ENCODE measurements at regions not wholly inside any gene's neighbourhood (a gene's known extent, or its start where the extent isn't known, plus 50 kb on each side); places are given as distances from the start of the nearest gene placed in this dataset.

DNA sequence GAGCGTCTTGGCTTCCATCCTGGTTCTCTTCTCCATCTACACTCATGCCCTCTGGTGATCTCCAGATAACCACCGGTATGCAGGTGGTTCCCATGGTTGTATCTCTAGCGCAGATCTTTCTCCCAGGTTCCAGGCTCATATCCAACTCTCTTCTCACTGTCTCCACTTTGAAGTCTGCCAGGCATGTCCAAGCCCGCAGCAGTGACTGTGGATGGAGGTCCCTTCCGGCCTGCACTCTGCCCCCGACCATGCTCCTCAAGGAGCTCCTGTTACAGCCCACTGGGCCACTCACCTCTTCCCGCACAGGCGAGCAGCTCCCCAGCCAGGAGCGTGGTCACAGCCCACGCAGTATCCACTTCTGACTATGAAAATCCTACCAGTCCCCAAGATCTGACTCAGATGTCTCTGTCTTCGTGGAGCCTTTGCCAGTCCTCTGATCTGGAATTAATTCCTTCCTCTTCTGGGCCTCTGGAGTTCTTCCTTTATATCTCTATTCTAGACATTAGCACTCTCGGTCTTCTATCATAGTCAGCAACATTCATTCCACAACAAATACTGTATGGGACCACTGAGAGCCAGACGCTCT lies 100.2 kb downstream of the TEX26 start:
- Histone ChIP-seq H3K9me3 (ENCODE audit: low read length) (no peaks in the 10 kb centered on the region), H3K4me1 (ENCODE audit: insufficient read depth, low read length, poor library complexity, severe bottlenecking) (no peaks in the 10 kb centered on the region), H3K27ac (ENCODE audit: low read depth, low read length, poor library complexity, severe bottlenecking) (no peak overlapping the region), H3K79me2 (ENCODE audit: insufficient read depth, low read depth, low read length) (no peaks in the 10 kb centered on the region), H3K9me2 (ENCODE audit: insufficient read depth, low read length) (no peaks in the 10 kb centered on the region), H2AFZ (ENCODE audit: low read length) (no peak overlapping the region), H3K4me3 (ENCODE audit: low read depth, low read length, poor library complexity, severe bottlenecking) (no peak overlapping the region), H4K20me1 (ENCODE audit: insufficient read depth, low read length) (no peaks in the 10 kb centered on the region), H3K4me2 (ENCODE audit: low read length) (no peak overlapping the region), H3K36me3 (ENCODE audit: insufficient read depth, low read length) (no peaks in the 10 kb centered on the region)
- ChIA-PET CTCF (ENCODE audit: unreplicated experiment) (no interaction called here), POLR2A (no interaction called here)
- intact Hi-C loops (cut with micrococcal nuclease; ENCODE audit: unreplicated experiment): no loop called here
- BruUV-seq (replicated peaks): no TSS peak
- TF ChIP-seq EZH2phosphoT487 (IDR thresholded peaks at IDR 0.05; ENCODE audit: borderline replicate concordance, low read depth, low read length): no peak
- TF ChIP-seq, protein P1, sequence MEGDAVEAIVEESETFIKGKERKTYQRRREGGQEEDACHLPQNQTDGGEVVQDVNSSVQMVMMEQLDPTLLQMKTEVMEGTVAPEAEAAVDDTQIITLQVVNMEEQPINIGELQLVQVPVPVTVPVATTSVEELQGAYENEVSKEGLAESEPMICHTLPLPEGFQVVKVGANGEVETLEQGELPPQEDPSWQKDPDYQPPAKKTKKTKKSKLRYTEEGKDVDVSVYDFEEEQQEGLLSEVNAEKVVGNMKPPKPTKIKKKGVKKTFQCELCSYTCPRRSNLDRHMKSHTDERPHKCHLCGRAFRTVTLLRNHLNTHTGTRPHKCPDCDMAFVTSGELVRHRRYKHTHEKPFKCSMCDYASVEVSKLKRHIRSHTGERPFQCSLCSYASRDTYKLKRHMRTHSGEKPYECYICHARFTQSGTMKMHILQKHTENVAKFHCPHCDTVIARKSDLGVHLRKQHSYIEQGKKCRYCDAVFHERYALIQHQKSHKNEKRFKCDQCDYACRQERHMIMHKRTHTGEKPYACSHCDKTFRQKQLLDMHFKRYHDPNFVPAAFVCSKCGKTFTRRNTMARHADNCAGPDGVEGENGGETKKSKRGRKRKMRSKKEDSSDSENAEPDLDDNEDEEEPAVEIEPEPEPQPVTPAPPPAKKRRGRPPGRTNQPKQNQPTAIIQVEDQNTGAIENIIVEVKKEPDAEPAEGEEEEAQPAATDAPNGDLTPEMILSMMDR (conservative IDR thresholded peaks at IDR 0.05; ENCODE audit: low read length): no peak
- no peak for DNase-seq (ENCODE audit: low spot score)

DNA sequence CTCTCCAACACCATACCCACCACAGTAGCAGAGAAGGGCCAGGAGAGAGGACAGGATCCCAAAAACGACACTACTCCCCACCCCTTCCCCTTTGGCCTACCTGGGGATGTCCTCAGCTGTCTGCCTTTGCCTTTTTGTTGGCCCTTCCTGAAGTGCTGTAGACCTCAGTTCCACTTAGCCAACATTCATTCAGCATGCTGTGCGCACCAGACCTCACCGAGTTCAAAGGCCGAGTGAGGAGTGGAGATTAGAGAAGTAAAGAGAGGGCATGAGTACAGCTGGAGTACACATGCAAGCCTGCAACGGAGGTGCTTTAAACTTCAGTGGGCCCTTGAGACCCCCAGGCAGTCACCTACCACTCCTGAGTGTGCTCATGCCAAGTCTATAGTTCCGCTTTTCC lies 99.0 kb downstream of the TEX26 start:
- intact Hi-C loops (cut with micrococcal nuclease; ENCODE audit: unreplicated experiment): no loop called here
- Histone ChIP-seq H3K9me2 (ENCODE audit: insufficient read depth, low read length) (no peaks in the 10 kb centered on the region), H3K4me3 (ENCODE audit: low read depth, low read length, poor library complexity, severe bottlenecking) (no peak overlapping the region), H3K36me3 (ENCODE audit: insufficient read depth, low read length) (no peaks in the 10 kb centered on the region), H3K4me1 (ENCODE audit: insufficient read depth, low read length, poor library complexity, severe bottlenecking) (no peaks in the 10 kb centered on the region), H3K27ac (ENCODE audit: low read depth, low read length, poor library complexity, severe bottlenecking) (no peak overlapping the region), H2AFZ (ENCODE audit: low read length) (no peak overlapping the region), H4K20me1 (ENCODE audit: insufficient read depth, low read length) (no peaks in the 10 kb centered on the region), H3K4me2 (ENCODE audit: low read length) (no peak overlapping the region), H3K9me3 (ENCODE audit: low read length) (no peaks in the 10 kb centered on the region), H3K79me2 (ENCODE audit: insufficient read depth, low read depth, low read length) (no peaks in the 10 kb centered on the region)
- POLR2A ChIA-PET: no interaction called here
- CTCF ChIA-PET (ENCODE audit: unreplicated experiment): no interaction called here
- TF ChIP-seq, protein P1 (conservative IDR thresholded peaks at IDR 0.05; ENCODE audit: low read length): no peak
- no peak for TF ChIP-seq EZH2phosphoT487 (IDR thresholded peaks at IDR 0.05; ENCODE audit: borderline replicate concordance, low read depth, low read length)
- BruUV-seq (replicated peaks): no TSS peak
- no peak for DNase-seq (ENCODE audit: low spot score)

DNA sequence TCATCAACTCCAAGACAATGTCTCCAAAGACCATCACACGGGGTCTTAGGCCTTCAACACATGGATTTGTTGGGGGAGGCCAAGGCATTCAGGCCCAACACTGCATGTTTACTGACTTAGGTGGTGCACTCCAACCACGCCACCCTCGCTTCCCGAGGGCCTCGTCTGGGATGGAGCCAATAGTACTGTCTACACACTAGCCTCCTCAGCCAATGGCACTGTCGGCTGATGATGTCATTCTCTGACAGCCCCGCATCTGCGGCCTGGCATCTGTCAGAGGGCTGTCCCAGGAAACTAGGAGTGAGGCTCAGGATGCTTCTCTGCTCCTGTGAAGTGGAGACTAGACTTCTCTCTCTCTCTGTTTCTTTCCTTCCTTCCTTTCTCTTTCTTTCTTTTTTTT lies 96.6 kb downstream of the TEX26 start:
- Histone ChIP-seq H4K20me1 (ENCODE audit: insufficient read depth, low read length) (no peaks in the 10 kb centered on the region), H3K4me2 (ENCODE audit: low read length) (no peak overlapping the region), H3K4me3 (ENCODE audit: low read depth, low read length, poor library complexity, severe bottlenecking) (no peak overlapping the region), H3K9me2 (ENCODE audit: insufficient read depth, low read length) (no peaks in the 10 kb centered on the region), H3K9me3 (ENCODE audit: low read length) (no peaks in the 10 kb centered on the region), H2AFZ (ENCODE audit: low read length) (no peak overlapping the region), H3K4me1 (ENCODE audit: insufficient read depth, low read length, poor library complexity, severe bottlenecking) (no peaks in the 10 kb centered on the region), H3K27ac (ENCODE audit: low read depth, low read length, poor library complexity, severe bottlenecking) (no peak overlapping the region), H3K79me2 (ENCODE audit: insufficient read depth, low read depth, low read length) (no peaks in the 10 kb centered on the region), H3K36me3 (ENCODE audit: insufficient read depth, low read length) (no peaks in the 10 kb centered on the region)
- no peak for TF ChIP-seq EZH2phosphoT487 (IDR thresholded peaks at IDR 0.05; ENCODE audit: borderline replicate concordance, low read depth, low read length)
- TF ChIP-seq, protein P1 (conservative IDR thresholded peaks at IDR 0.05; ENCODE audit: low read length): no peak
- ChIA-PET POLR2A (no interaction called here), CTCF (ENCODE audit: unreplicated experiment) (no interaction called here)
- BruUV-seq (replicated peaks): no TSS peak
- intact Hi-C loops (cut with micrococcal nuclease; ENCODE audit: unreplicated experiment): no loop called here
- DNase-seq (ENCODE audit: low spot score): no peak
